ENCODE measurements at regions not wholly inside any gene's neighbourhood (a gene's known extent, or its start where the extent isn't known, plus 50 kb on each side); places are given as distances from the start of the nearest gene placed in this dataset.

DNA sequence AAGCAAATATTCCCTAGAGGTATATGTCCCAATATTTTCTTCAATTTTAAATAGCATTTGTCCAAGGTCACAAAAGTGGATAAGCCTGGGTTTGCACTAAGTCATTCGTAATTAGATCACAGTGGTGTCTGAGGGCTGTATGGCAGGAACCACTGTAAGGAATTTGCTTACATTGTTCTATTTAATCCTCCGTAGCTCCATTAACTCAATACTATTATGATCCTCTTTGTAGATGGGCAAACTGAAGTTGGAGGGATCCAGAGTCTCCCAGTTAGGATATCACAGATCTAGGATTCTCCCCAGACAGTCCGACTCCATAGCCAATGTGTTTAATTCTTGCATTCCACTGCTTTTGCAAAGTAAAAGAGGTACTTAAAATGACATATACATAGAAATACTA, 242.7 kb upstream of the DCAF8L1 start:
- in situ Hi-C loops (cut with HindIII; ENCODE audit: extremely low pct_ligation_motif_present, low pct_unique_long_range_greater_than_20kb) (no loop called here), intact Hi-C loops (cut with micrococcal nuclease; ENCODE audit: unreplicated experiment) (no loop called here)
- Histone ChIP-seq H3K9ac (ENCODE audit: insufficient read depth, low read depth, low read length) (no peak overlapping the region), H3K27me3 (ENCODE audit: control insufficient read depth in 1 of 2, insufficient read depth in 2 of 2, low read length in 2 of 2) (no peaks in the 10 kb centered on the region), H3K36me3 (replicated peaks in 1 of 2; ENCODE audit: control insufficient read depth in 1 of 2, insufficient read depth in 2 of 2, low read length in 2 of 2) (no peaks in the 10 kb centered on the region), H3K27ac (ENCODE audit: extremely low read length, insufficient read depth, low read length) (no peak overlapping the region), H4K20me1 (ENCODE audit: insufficient read depth, low read length) (no peaks in the 10 kb centered on the region), H3K4me3 (replicated peaks in 1 of 3; ENCODE audit: insufficient read depth in 1 of 3, low read depth in 2 of 3, low read length in 3 of 3) (no peak overlapping the region), H2AFZ (ENCODE audit: low read length) (no peak overlapping the region), H3K79me2 (ENCODE audit: insufficient read depth, low read length) (no peaks in the 10 kb centered on the region), H3K9me3 (ENCODE audit: low read length) (no peaks in the 10 kb centered on the region), H3K4me2 (ENCODE audit: low read depth, low read length) (no peak overlapping the region), H3K4me1 (ENCODE audit: insufficient read depth, low read length) (no peaks in the 10 kb centered on the region)
- ChIA-PET CTCF (ENCODE audit: low intra/inter-chr PET ratio, low total read pairs) (no interaction called here), POLR2A (no interaction called here)
- TF ChIP-seq, protein P1, sequence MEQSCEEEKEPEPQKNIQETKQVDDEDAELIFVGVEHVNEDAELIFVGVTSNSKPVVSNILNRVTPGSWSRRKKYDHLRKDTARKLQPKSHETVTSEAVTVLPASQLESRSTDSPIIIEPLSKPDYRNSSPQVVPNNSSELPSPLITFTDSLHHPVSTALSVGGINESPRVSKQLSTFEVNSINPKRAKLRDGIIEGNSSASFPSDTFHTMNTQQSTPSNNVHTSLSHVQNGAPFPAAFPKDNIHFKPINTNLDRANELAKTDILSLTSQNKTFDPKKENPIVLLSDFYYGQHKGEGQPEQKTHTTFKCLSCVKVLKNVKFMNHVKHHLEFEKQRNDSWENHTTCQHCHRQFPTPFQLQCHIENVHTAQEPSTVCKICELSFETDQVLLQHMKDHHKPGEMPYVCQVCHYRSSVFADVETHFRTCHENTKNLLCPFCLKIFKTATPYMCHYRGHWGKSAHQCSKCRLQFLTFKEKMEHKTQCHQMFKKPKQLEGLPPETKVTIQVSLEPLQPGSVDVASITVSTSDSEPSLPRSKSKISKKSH (CRISPR knock-in tag; IDR thresholded peaks at IDR 0.05; ENCODE audit: borderline replicate concordance) = no peak
- TF ChIP-seq SOX6 (IDR thresholded peaks at IDR 0.05) (no peak), SOX6 (CRISPR knock-in tag; IDR thresholded peaks at IDR 0.05) (no peak), SMARCC2 (IDR thresholded peaks at IDR 0.05) (no peak), ZNF710 (CRISPR knock-in tag; IDR thresholded peaks at IDR 0.05; ENCODE audit: borderline replicate concordance) (no peak), KDM6A (CRISPR knock-in tag; IDR thresholded peaks at IDR 0.05; ENCODE audit: low read depth) (no peak)
- FAIRE-seq = no peak
- WGBS (ENCODE audit: low lambda C conversion rate) = 31% methylated on average over 3 of the region's 3 CpGs
- BruUV-seq (replicated peaks) = no TSS peak
- DNase-seq (ENCODE audit: low spot score) = no peak
- ATAC-seq = no peak

DNA sequence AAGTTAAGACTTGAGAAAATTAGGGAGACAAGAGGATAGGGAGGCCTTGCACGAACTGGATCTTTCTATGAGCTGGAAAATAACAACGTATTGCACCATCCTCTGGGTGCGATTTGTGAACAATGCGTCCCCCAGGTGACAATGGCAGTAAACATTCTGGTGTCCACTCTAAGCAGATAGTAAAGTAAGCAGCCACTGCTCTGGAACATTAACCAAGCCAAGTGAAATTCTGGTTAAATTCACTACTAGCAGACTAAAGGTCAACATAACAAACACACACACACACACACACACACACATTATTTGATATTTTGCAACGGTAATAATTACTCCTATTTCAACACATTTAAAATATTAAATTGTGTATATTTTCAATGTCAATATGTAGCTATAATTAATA, 242.2 kb upstream of the DCAF8L1 start:
- no peak overlapping the region for H3K4me3 ChIP-seq (replicated peaks in 1 of 3; ENCODE audit: insufficient read depth in 1 of 3, low read depth in 2 of 3, low read length in 3 of 3)
- no peak for DNase-seq (ENCODE audit: low spot score)
- no peaks in the 10 kb centered on the region for H3K9me3 ChIP-seq (ENCODE audit: low read length)
- no peak for FAIRE-seq
- CTCF ChIA-PET (ENCODE audit: low intra/inter-chr PET ratio, low total read pairs) = no interaction called here
- 0% methylated on average over 5 of the region's 5 CpGs for WGBS (ENCODE audit: low lambda C conversion rate)
- H3K9ac ChIP-seq (ENCODE audit: insufficient read depth, low read depth, low read length) = no peak overlapping the region
- no peak overlapping the region for H2AFZ ChIP-seq (ENCODE audit: low read length)
- H3K27me3 ChIP-seq (ENCODE audit: control insufficient read depth in 1 of 2, insufficient read depth in 2 of 2, low read length in 2 of 2) = no peaks in the 10 kb centered on the region
- in situ Hi-C loops (cut with HindIII; ENCODE audit: extremely low pct_ligation_motif_present, low pct_unique_long_range_greater_than_20kb) = no loop called here
- no peak for ATAC-seq
- no peak overlapping the region for H3K27ac ChIP-seq (ENCODE audit: extremely low read length, insufficient read depth, low read length)
- H3K4me2 ChIP-seq (ENCODE audit: low read depth, low read length) = no peak overlapping the region
- POLR2A ChIA-PET = no interaction called here
- no peaks in the 10 kb centered on the region for H4K20me1 ChIP-seq (ENCODE audit: insufficient read depth, low read length)
- no peaks in the 10 kb centered on the region for H3K36me3 ChIP-seq (replicated peaks in 1 of 2; ENCODE audit: control insufficient read depth in 1 of 2, insufficient read depth in 2 of 2, low read length in 2 of 2)
- no TSS peak for BruUV-seq (replicated peaks)
- no peaks in the 10 kb centered on the region for H3K4me1 ChIP-seq (ENCODE audit: insufficient read depth, low read length)
- no peaks in the 10 kb centered on the region for H3K79me2 ChIP-seq (ENCODE audit: insufficient read depth, low read length)
- intact Hi-C loops (cut with micrococcal nuclease; ENCODE audit: unreplicated experiment) = no loop called here
- TF ChIP-seq, protein P2, sequence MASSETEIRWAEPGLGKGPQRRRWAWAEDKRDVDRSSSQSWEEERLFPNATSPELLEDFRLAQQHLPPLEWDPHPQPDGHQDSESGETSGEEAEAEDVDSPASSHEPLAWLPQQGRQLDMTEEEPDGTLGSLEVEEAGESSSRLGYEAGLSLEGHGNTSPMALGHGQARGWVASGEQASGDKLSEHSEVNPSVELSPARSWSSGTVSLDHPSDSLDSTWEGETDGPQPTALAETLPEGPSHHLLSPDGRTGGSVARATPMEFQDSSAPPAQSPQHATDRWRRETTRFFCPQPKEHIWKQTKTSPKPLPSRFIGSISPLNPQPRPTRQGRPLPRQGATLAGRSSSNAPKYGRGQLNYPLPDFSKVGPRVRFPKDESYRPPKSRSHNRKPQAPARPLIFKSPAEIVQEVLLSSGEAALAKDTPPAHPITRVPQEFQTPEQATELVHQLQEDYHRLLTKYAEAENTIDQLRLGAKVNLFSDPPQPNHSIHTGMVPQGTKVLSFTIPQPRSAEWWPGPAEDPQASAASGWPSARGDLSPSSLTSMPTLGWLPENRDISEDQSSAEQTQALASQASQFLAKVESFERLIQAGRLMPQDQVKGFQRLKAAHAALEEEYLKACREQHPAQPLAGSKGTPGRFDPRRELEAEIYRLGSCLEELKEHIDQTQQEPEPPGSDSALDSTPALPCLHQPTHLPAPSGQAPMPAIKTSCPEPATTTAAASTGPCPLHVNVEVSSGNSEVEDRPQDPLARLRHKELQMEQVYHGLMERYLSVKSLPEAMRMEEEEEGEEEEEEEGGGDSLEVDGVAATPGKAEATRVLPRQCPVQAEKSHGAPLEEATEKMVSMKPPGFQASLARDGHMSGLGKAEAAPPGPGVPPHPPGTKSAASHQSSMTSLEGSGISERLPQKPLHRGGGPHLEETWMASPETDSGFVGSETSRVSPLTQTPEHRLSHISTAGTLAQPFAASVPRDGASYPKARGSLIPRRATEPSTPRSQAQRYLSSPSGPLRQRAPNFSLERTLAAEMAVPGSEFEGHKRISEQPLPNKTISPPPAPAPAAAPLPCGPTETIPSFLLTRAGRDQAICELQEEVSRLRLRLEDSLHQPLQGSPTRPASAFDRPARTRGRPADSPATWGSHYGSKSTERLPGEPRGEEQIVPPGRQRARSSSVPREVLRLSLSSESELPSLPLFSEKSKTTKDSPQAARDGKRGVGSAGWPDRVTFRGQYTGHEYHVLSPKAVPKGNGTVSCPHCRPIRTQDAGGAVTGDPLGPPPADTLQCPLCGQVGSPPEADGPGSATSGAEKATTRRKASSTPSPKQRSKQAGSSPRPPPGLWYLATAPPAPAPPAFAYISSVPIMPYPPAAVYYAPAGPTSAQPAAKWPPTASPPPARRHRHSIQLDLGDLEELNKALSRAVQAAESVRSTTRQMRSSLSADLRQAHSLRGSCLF (CRISPR knock-in tag; IDR thresholded peaks at IDR 0.05; ENCODE audit: borderline replicate concordance) = no peak
- TF ChIP-seq ADNP (CRISPR knock-in tag; IDR thresholded peaks at IDR 0.05) = no peak
- TF ChIP-seq FOXJ3 (CRISPR knock-in tag; IDR thresholded peaks at IDR 0.05; ENCODE audit: borderline replicate concordance) = no peak
- TF ChIP-seq TARDBP (CRISPR knock-in tag; IDR thresholded peaks at IDR 0.05) = no peak
- no peak for TF ChIP-seq MXI1 (IDR thresholded peaks at IDR 0.05; ENCODE audit: borderline replicate concordance, low read depth, low read length)
- TF ChIP-seq PHF5A (CRISPR knock-in tag; IDR thresholded peaks at IDR 0.05; ENCODE audit: low read depth, unreplicated experiment) = no peak
